ENCODE measurements at regions not wholly inside any gene's neighbourhood (a gene's known extent, or its start where the extent isn't known, plus 50 kb on each side); places are given as distances from the start of the nearest gene placed in this dataset.
"Not testable (repeated sequence)": the region's sequence is repeated elsewhere in the genome, so short reads cannot be mapped to it uniquely, and the experiment has no call there.

DNA sequence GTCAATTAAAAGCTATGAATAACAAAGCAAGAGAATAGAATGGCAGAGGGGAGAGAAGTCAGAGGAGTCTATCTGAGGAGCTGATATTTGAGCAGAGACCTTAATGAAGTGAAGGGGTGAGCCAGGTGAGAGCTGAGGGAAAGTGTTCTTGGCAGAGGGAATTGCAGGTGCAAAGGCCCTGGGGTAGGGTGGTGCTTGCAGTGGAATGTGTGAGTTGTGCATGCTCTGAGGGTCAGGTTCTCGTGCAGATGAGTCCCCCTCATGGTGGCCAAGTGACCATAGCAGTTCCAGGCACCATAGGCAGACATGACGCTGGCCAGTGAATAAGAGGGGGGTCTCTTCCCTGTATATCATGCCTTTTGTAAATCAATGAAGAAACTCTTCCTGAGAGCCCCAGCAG lies 58.9 kb upstream of the ALX4 start:
- peaks cover 3% of the 10 kb centered on the region; the same call in 1 of the 2 replicates for H3K9me3 ChIP-seq (ENCODE audit: insufficient read depth, low read length)
- no peak for TF ChIP-seq ZNF274 (IDR thresholded peaks at IDR 0.05; ENCODE audit: low read depth, low read length)
- TF ChIP-seq SUZ12 (IDR thresholded peaks at IDR 0.05; ENCODE audit: extremely low read depth, insufficient read depth, insufficient read length), result no peak
- H3K36me3 ChIP-seq (ENCODE audit: insufficient read depth, insufficient read length, low read length), result no peaks in the 10 kb centered on the region
- DNase-seq (ENCODE audit: low read depth, low spot score), result no peak
- H3K4me1 ChIP-seq (ENCODE audit: insufficient read depth, insufficient read length), result peaks cover 10% of the 10 kb centered on the region
- H3K9ac ChIP-seq (ENCODE audit: insufficient read length, low read depth), result no peak overlapping the region
- H3K27me3 ChIP-seq (ENCODE audit: insufficient read depth, insufficient read length), result peaks cover 2% of the 10 kb centered on the region
- no peak overlapping the region for H3K4me3 ChIP-seq (ENCODE audit: insufficient read length, low read depth)

DNA sequence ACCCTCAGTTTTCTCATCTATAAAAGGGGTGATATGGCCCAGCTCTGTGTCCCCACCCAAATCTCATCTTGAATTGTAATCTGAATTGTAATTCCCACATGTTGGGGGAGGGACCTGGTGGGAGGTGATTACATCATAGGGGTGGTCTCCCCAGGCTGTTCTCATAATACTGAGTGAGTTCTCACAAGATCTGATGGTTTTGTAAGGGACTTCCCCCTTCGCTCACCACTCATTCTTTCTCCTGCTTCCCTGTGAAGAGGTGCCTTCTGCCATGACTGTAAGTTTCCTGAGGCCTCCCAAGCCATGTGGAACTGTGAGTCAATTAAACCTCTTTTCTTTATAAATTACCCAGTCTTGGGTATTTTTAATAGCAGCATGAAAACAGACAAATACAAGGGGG lies 61.1 kb upstream of the ALX4 start:
- H3K36me3 ChIP-seq (ENCODE audit: insufficient read depth, insufficient read length, low read length); H3K9me3 ChIP-seq (ENCODE audit: insufficient read depth, low read length); H3K27me3 ChIP-seq (ENCODE audit: insufficient read depth, insufficient read length); H3K4me3 ChIP-seq (ENCODE audit: insufficient read length, low read depth); H3K9ac ChIP-seq (ENCODE audit: insufficient read length, low read depth); DNase-seq (ENCODE audit: low read depth, low spot score); H3K4me1 ChIP-seq (ENCODE audit: insufficient read depth, insufficient read length): not testable (repeated sequence)

- H3K4me1 ChIP-seq (ENCODE audit: insufficient read depth, insufficient read length), result no peaks in the 10 kb centered on the region
- H3K27me3 ChIP-seq (ENCODE audit: insufficient read depth, insufficient read length), result no peaks in the 10 kb centered on the region
- no peaks in the 10 kb centered on the region for H3K36me3 ChIP-seq (ENCODE audit: insufficient read depth, insufficient read length, low read length)
- H3K9me3 ChIP-seq (ENCODE audit: insufficient read depth, low read length), result no peaks in the 10 kb centered on the region
- TF ChIP-seq YY1 (IDR thresholded peaks at IDR 0.05; ENCODE audit: insufficient read depth, insufficient read length) (no peak), SUZ12 (IDR thresholded peaks at IDR 0.05; ENCODE audit: extremely low read depth, insufficient read depth, insufficient read length) (no peak), ZNF274 (IDR thresholded peaks at IDR 0.05; ENCODE audit: low read depth, low read length) (no peak)
- H3K4me3 ChIP-seq (ENCODE audit: insufficient read length, low read depth), result no peak overlapping the region
- no peak for DNase-seq (ENCODE audit: low read depth, low spot score)
- no peak overlapping the region for H3K9ac ChIP-seq (ENCODE audit: insufficient read length, low read depth)
Measured at GRCh38 chr11:44371706-44372105, 61.8 kb upstream of the ALX4 start.

GRCh38 chr11:44372989-44373388 lies 63.0 kb upstream of the ALX4 start:
- TF ChIP-seq YY1 (IDR thresholded peaks at IDR 0.05; ENCODE audit: insufficient read depth, insufficient read length), result no peak
- no peak for TF ChIP-seq ZNF274 (IDR thresholded peaks at IDR 0.05; ENCODE audit: low read depth, low read length)
- Histone ChIP-seq H3K4me1 (ENCODE audit: insufficient read depth, insufficient read length) (no peaks in the 10 kb centered on the region), H3K36me3 (ENCODE audit: insufficient read depth, insufficient read length, low read length) (no peaks in the 10 kb centered on the region), H3K9me3 (ENCODE audit: insufficient read depth, low read length) (no peaks in the 10 kb centered on the region), H3K9ac (ENCODE audit: insufficient read length, low read depth) (no peak overlapping the region), H3K27me3 (ENCODE audit: insufficient read depth, insufficient read length) (no peaks in the 10 kb centered on the region), H3K4me3 (ENCODE audit: insufficient read length, low read depth) (no peak overlapping the region)
- no peak for DNase-seq (ENCODE audit: low read depth, low spot score)

DNA sequence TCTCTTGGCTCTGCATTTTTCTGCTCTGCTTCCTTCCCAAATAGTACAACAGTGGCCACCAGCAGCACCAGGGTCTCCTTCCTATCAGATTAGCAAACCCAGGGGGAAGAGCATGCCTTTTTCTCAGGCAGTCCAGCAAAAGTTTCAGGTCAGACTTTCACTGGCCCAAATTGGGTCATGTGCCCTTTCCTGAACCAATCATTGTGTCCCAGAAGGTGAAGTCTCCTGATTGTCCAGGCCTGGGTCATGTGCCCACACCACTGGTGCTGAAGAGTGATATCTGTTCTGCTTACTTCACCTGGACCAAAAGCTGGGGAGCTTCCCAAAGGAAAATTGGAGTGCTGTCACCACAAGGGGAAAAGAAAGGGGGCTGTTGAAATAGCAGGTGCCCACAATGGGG lies 64.1 kb upstream of the ALX4 start:
- DNase-seq (ENCODE audit: low read depth, low spot score), result no peak
- H3K36me3 ChIP-seq (ENCODE audit: insufficient read depth, insufficient read length, low read length), result no peaks in the 10 kb centered on the region
- H3K27me3 ChIP-seq (ENCODE audit: insufficient read depth, insufficient read length), result no peaks in the 10 kb centered on the region
- no peaks in the 10 kb centered on the region for H3K9me3 ChIP-seq (ENCODE audit: insufficient read depth, low read length)
- no peak for TF ChIP-seq ZNF274 (IDR thresholded peaks at IDR 0.05; ENCODE audit: low read depth, low read length)
- no peak for TF ChIP-seq YY1 (IDR thresholded peaks at IDR 0.05; ENCODE audit: insufficient read depth, insufficient read length)
- TF ChIP-seq SUZ12 (IDR thresholded peaks at IDR 0.05; ENCODE audit: extremely low read depth, insufficient read depth, insufficient read length), result no peak
- H3K4me1 ChIP-seq (ENCODE audit: insufficient read depth, insufficient read length), result peaks cover 2% of the 10 kb centered on the region
- no peak overlapping the region for H3K4me3 ChIP-seq (ENCODE audit: insufficient read length, low read depth)
- no peak overlapping the region for H3K9ac ChIP-seq (ENCODE audit: insufficient read length, low read depth)

- Histone ChIP-seq H3K9me3 (ENCODE audit: insufficient read depth, low read length) (no peaks in the 10 kb centered on the region), H3K4me3 (ENCODE audit: insufficient read length, low read depth) (no peak overlapping the region), H3K4me1 (ENCODE audit: insufficient read depth, insufficient read length) (peaks cover 2% of the 10 kb centered on the region), H3K36me3 (ENCODE audit: insufficient read depth, insufficient read length, low read length) (no peaks in the 10 kb centered on the region), H3K27me3 (ENCODE audit: insufficient read depth, insufficient read length) (no peaks in the 10 kb centered on the region), H3K9ac (ENCODE audit: insufficient read length, low read depth) (no peak overlapping the region)
- TF ChIP-seq YY1 (IDR thresholded peaks at IDR 0.05; ENCODE audit: insufficient read depth, insufficient read length) (no peak), ZNF274 (IDR thresholded peaks at IDR 0.05; ENCODE audit: low read depth, low read length) (no peak), SUZ12 (IDR thresholded peaks at IDR 0.05; ENCODE audit: extremely low read depth, insufficient read depth, insufficient read length) (no peak)
- no peak for DNase-seq (ENCODE audit: low read depth, low spot score)
Measured at GRCh38 chr11:44376423-44376822, 66.5 kb upstream of the ALX4 start.

DNA sequence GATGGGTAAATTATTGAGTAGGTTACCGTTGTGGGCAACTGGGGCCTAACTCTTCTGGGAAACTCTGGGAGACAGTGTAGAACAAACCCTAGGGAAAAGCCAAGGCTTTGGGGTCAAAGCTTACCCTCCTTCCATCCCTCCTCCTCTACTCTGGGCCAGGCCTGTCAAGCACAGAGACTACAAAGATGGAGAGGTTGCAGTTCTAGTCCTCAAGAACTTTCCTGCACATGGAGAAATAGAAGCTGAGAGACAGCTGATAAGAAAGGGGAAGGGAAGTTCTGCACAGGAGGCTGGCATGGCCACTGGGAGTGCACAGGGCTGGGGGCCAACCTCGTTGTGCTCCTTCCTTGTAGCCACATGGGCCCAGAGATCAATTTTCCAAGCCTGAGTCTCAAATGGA lies 67.2 kb upstream of the ALX4 start:
- no peak for DNase-seq (ENCODE audit: low read depth, low spot score)
- Histone ChIP-seq H3K9me3 (ENCODE audit: insufficient read depth, low read length) (no peaks in the 10 kb centered on the region), H3K4me1 (ENCODE audit: insufficient read depth, insufficient read length) (peaks cover 2% of the 10 kb centered on the region), H3K36me3 (ENCODE audit: insufficient read depth, insufficient read length, low read length) (no peaks in the 10 kb centered on the region), H3K4me3 (ENCODE audit: insufficient read length, low read depth) (no peak overlapping the region), H3K27me3 (ENCODE audit: insufficient read depth, insufficient read length) (no peaks in the 10 kb centered on the region), H3K9ac (ENCODE audit: insufficient read length, low read depth) (no peak overlapping the region)
- TF ChIP-seq ZNF274 (IDR thresholded peaks at IDR 0.05; ENCODE audit: low read depth, low read length), result no peak
- TF ChIP-seq SUZ12 (IDR thresholded peaks at IDR 0.05; ENCODE audit: extremely low read depth, insufficient read depth, insufficient read length), result no peak
- TF ChIP-seq YY1 (IDR thresholded peaks at IDR 0.05; ENCODE audit: insufficient read depth, insufficient read length), result no peak

DNA sequence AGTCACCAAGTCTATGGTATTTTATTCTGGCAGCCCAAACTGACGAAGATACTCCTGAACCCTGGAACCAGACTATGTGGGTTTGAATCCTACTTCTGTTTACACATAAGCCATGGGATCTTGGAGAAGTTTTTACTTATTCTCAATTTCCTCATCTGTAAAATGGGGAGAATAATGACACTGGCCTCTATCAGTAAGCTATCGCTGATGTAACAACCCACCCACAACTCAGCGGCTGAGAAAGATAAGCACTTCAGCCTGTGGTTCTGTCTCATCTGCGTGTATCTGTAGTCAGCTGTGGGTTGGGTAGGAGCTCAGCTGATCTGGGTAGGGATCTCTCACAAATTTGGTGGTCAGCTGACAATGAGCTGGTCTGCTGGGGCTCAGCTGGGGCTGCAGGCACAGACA lies 68.0 kb upstream of the ALX4 start:
- no peak for DNase-seq (ENCODE audit: low read depth, low spot score)
- TF ChIP-seq YY1 (IDR thresholded peaks at IDR 0.05; ENCODE audit: insufficient read depth, insufficient read length) (no peak), ZNF274 (IDR thresholded peaks at IDR 0.05; ENCODE audit: low read depth, low read length) (no peak), SUZ12 (IDR thresholded peaks at IDR 0.05; ENCODE audit: extremely low read depth, insufficient read depth, insufficient read length) (no peak)
- H3K9ac ChIP-seq (ENCODE audit: insufficient read length, low read depth), result no peak overlapping the region
- no peak overlapping the region for H3K4me3 ChIP-seq (ENCODE audit: insufficient read length, low read depth)
- no peaks in the 10 kb centered on the region for H3K27me3 ChIP-seq (ENCODE audit: insufficient read depth, insufficient read length)
- H3K9me3 ChIP-seq (ENCODE audit: insufficient read depth, low read length), result no peaks in the 10 kb centered on the region
- peaks cover 2% of the 10 kb centered on the region for H3K4me1 ChIP-seq (ENCODE audit: insufficient read depth, insufficient read length)
- no peaks in the 10 kb centered on the region for H3K36me3 ChIP-seq (ENCODE audit: insufficient read depth, insufficient read length, low read length)

Data from NT2/D1 (cell line).